IMR-90 (cell line): ENCODE measurements at regions not wholly inside any gene's neighbourhood (a gene's known extent, or its start where the extent isn't known, plus 50 kb on each side); places are given as distances from the start of the nearest gene placed in this dataset.

ENCODE experiments used
- POLR2A ChIP-seq: IDR thresholded peaks from 2 replicates; pipeline ENCODE4 v1.6.1; 2012; ENCODE audit warnings: mild to moderate bottlenecking, low read depth, low read length
- SMC3 ChIP-seq: fragments of 150-350 bp; IDR thresholded peaks from 2 replicates; pipeline ENCODE4 v1.6.1; 2016; ENCODE audit warnings: low read depth, mild to moderate bottlenecking, antibody characterized with exemption, low read length, moderate library complexity
- TF ChIP-seq, protein P1 (sequence below): conservative IDR thresholded peaks from 2 replicates; pipeline ENCODE4 v1.5.1; 2012; ENCODE audit warnings: mild to moderate bottlenecking, low read depth, low read length, improper control_type of control experiment

GRCh38 chr3:153614563-153614962 lies 452.5 kb downstream of the RAP2B start:
- TF ChIP-seq, protein P1, sequence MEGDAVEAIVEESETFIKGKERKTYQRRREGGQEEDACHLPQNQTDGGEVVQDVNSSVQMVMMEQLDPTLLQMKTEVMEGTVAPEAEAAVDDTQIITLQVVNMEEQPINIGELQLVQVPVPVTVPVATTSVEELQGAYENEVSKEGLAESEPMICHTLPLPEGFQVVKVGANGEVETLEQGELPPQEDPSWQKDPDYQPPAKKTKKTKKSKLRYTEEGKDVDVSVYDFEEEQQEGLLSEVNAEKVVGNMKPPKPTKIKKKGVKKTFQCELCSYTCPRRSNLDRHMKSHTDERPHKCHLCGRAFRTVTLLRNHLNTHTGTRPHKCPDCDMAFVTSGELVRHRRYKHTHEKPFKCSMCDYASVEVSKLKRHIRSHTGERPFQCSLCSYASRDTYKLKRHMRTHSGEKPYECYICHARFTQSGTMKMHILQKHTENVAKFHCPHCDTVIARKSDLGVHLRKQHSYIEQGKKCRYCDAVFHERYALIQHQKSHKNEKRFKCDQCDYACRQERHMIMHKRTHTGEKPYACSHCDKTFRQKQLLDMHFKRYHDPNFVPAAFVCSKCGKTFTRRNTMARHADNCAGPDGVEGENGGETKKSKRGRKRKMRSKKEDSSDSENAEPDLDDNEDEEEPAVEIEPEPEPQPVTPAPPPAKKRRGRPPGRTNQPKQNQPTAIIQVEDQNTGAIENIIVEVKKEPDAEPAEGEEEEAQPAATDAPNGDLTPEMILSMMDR, result no peak
- TF ChIP-seq SMC3 (no peak), POLR2A (no peak)
